ENCODE measurements at regions not wholly inside any gene's neighbourhood (a gene's known extent, or its start where the extent isn't known, plus 50 kb on each side); places are given as distances from the start of the nearest gene placed in this dataset.
A peak's percentile ranks its signal among the peaks of the same experiment; 100 is the strongest.

DNA sequence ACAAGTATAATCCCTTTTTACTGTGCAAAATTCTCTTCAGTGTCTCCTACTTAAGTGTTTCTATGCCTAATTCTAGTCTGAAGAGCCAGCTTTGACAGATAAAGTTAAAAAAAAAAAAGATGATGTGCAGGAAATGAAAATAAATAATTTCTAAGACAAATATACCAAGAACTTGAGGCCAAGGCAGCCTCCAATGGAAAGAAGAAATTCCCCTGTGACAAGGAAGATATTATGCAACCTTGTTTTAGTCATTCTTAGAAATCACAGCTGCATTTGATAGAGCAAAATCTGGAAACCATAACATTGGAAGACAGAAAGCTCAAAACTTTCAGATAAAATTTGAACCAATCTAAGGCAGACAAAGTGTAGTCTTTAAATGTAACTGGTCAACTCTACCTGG is 375.9 kb upstream of the TLE4 start:
- no peak for DNase-seq (ENCODE audit: low spot score)

DNA sequence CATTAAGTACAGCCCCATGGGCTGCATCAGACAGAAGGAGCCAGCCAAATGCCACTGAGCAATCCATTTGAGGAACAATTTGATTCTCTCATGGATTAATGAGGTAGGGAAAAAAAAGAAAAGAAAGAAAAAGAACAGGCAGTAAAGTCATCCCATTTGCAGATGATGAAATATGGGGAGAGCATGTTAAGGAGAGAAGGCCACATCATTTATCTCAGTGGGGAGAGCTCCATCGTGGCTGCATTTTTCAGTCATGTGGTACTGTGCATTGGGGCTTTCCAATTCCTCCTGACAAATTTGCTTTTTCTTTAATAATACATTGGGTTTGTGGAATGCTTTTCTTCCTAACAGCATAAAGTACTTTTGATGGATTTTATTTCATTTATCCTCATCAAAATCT is 375.2 kb upstream of the TLE4 start:
- no peak for DNase-seq (ENCODE audit: low spot score)

DNA sequence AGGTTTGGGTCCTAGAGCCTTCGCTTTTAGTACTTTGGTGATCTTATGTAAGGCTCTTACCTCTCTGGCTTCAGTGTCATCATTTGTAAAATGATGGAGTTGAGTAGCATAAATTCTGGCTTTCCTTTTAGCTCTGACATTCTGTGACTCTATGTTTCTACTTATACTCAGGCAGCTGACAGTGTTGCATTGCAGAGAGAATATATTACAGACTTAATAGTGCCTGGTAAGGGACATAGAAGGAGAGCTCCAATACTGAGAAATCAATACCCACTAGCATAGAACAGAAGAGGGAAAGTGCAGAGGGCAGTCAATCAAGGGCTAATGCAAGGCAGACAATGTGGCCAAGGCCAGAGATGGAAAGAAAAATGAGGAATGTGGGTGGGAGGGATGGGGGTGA is 371.4 kb upstream of the TLE4 start:
- DNase-seq (ENCODE audit: low spot score), result no peak

DNA sequence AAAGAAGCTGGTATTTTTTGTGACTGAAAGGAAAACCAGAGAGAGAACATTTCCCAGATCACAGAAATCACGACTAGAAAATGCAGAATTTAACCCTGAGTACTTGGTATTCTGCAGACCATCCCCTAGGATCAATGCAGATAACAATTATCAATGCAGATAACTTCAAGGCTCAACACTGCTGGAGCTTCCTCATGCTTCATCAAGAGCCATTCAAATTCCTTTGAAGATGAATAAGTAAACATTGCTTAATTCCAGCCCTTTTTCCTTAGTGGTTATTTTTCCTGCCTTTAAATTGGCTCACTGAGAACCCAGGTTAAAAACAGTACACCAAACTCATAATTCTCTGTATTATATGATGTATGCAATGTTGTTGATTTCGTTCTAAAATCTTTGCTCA is 370.1 kb upstream of the TLE4 start:
- DNase-seq (ENCODE audit: low spot score), result no peak

DNA sequence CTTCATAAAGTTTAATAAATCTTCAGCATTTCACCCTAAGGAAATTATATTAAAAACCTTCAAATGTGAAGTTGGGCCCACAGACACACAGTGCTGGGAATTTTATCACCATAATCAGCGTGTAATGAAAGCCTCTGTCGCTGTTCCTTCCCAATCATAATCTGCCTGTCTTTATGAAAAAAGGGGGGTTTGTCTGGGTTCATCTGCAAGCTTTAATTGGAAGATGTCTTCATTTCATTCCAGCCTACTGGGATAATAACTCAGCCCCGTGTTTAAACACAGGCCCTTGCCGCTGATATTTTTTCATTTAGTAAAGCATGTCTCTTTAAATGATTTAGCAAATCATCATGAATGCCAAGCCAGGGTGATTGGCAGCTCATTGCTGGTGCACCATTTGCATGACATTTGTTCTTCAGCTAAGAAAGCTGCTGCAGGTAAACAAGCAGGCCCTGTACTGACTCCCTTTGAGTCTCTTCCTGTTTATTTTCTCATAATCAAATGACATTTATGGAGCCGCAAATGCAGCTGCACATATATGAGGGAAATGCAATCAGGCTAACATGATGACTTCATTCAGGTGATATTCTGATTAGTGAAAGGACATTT is 362.9 kb upstream of the TLE4 start:
- no peak for DNase-seq (ENCODE audit: low spot score)

DNA sequence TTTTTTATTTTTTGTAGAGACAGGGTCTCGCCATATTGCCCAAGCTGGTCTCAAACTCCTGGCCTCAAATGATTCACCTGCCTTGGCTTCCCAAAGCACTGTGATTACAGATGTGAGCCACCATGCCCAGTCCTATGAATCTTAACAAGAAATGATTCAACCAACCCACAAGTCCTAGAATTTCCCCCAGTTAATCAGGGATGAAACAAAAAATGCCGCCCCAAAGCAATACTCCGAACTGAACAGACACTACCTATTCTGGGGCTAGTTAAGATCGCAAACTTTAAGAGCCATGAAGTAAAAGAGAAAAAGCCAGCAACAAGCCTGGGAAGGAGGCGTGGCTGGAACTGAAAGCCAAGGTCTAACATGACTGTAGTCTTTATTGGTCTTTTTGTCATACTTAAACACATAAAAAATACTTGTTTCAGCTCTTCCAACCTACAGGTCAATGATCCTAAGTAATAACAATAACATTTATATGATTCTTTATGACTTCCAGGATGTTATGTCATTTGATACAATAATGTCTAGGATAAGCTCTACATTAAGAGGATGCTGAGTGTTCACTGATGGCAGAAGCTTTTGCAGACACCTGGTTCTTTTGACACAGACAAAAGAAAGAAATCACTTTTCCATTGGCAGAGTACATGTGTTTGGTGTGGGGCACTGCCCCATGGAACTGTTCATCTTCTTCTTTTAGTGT is 361.1 kb upstream of the TLE4 start:
- no peak for DNase-seq (ENCODE audit: low spot score)

DNA sequence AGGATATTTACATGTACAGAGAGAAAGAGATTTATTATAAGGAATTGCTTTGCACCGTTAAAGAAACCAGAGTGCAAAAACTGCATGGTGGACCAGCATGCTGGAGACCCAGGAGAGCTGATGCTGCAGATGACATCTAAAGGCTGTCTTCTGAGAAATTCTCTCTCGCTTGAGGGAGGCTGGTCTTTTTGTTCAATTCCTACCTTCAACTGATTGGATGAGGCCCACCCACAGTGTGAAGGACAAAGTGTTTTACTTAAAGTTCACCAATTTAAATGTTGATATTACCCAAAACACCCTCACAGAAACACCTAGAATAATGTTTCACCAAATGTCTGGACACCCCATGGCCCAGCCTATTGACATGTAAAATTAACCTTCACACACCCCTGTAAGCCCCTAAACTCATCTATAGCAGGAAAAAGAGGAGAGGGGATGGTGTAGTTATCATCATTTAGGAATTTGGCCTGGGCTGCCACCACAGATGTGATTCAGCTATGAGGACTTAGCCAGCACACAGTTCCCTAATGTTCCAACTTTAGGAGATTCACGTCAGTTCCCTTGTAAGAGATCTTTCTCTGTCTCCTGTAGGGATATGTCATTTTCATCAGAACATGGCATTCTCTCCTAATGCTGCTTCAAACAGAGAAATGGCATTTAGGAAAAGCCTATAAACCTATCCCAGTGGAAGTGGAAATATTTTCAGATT is 358.2 kb upstream of the TLE4 start:
- DNase-seq (ENCODE audit: low spot score), result no peak

DNA sequence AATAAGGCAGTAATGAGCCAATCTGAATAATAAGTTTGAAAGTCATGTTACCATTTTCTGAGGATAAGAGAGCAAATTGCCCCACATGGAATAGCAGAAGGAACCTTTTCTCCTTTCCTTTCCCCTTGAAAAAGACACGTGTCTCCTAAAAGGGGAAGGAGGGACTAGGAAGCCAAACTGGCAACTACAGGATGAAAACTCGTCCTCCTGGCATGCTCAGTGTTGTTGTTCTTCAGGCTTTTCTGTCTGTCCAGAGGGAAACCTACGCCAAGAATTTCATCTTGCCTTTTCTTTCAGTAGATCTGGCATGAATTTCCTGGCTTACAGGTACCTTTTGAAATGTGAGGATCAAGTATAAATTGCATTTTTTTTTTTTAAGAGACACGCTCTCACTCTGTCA is 355.9 kb upstream of the TLE4 start:
- DNase-seq (ENCODE audit: low spot score), result no peak

DNA sequence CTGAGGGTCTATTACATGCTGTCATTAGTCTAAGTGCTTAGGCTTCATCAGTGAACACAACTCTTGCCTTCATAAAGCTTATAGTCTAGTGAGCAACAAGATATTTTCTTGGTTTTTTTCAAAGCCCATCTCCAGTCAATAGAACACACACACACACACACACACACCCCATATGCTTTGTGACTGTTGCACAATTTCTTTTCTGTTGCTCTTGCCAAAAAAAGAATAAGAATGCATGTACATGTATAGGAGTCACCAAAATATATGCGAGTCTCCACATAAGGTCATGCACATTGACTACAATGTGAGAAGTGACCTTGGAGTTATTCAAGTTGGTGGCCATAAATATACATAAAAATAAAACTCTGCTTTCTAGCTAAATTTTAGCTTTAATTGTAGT is 351.5 kb upstream of the TLE4 start:
- no peak for DNase-seq (ENCODE audit: low spot score)

DNA sequence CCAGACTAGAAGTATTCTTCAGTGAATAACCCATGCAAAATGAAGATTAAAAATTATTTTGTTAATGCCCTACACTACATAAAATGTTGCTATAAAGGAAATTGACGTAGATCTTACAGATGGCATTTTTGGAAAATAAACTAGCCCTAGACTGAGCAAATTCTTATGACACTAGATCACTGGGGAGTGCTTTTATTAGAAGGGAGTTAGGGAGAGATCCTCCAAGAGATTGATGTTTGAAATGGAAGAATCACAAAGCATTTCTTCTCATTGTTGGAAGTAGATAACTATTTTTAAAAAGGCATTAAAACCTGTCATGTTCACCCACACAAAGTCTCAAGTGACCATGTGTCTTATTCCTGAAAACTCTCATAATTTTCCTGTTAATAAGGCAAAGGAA is 351.1 kb upstream of the TLE4 start:
- no peak for DNase-seq (ENCODE audit: low spot score)

DNA sequence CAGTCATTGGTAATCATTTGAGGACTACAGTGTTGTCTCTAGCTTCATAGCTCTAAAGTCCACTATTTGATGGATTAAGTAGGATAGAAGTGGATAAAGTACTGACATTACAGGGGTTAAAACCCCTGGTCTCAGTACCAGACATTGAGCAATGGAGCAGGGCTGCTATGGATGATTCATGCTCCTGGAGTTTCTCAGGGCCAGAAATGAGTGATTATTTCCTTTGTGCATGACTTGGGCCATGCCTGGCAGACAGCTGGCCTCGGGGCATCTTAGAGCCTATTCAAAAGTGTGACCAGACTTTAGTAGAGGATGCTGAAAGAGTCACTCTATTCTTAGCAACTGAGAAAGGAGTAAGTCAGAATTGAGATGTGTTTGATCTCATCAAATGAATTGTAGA is 350.7 kb upstream of the TLE4 start:
- DNase-seq (ENCODE audit: low spot score), result no peak

DNA sequence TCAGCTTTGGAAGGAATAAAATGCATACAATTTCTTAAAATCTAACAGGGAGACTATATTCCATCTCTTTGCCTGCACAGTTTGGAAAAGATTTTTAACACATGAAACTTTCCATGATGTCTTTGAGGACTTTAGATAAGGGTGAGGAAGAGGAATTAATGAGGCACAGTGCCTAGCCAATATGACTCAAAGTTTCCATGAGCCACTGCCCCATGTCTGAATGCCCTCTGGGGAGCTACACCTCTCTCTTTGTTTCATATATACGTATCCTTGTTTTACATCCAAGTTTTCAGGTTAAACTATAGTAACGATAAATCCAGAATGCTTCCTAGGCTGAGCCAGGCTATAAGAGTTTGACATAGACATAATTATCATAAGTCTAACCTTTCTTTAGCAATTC is 349.3 kb upstream of the TLE4 start:
- DNase-seq (ENCODE audit: low spot score), result no peak

DNA sequence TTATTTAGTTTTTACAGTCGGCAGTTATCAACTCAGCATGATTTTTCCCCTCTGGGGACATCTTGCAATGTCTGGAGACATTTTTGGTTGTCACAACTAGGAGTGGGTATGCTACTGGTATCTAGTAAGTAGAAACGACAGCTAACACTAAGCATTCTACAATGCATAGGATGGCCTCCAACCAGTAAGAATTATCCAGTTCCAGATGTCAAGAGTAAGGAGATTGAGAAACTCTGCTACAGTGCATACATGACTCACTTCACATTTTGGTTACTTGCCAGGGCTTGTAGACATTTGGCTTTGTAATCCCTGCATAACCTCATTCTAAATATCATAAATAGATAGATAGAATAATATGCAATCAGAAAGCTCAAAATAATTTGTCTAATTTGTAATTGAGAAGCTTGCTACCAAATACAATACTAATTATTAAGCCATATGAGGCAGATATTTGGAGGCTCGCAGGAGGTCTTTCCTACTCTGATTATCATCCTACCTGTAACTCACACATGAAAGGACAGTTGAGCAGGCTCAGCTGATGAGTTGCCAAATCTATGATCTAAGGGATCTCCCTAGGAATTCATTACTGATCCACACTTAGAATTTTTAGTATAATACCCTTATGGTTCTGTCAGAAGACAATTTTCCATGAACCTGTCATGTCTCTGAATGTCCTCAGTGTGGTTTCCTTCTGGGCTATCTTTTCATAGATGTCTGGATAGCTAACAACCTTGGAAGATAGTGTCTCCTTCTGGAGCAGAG is 346.9 kb upstream of the TLE4 start:
- no peak for DNase-seq (ENCODE audit: low spot score)

DNA sequence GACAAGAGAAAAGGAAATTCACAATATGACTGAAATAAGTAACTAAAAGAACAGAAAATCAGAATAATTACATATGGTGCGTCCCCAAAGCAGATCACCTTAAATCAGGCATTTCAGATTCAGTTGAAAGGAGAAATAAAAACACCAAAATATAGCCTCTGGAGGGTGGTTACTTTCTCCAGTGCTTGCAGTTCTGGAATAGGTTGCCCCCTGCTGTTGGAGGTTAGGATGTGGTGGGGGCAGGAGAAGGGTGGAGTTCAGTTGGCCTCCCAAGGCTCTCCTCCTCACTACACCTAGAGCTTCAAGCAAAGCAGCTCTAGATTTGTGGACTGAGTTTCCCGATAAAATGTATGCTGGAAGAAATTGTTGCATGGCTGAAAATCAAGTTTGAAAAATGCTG is 338.2 kb upstream of the TLE4 start:
- DNase-seq (ENCODE audit: low spot score), result peak; percentile 21

DNA sequence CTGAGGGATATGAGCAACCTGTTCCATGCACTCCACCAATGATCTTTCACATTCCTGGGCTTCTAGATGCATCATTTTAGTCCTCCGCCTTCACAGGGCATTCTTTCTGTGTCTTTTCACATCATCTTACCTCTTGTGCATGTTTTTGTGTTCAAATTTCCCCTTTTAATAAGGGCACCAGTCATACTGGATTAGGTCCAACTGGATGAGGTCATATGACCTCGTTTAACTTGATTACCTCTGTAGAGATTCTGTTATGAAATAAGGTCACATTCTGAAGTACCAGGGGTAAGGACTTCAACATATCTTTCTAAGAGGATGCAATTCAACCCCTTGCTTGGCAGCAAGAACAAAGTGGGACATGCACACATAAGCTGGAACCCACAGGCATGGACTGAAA is 335.3 kb upstream of the TLE4 start:
- DNase-seq (ENCODE audit: low spot score), result no peak

DNA sequence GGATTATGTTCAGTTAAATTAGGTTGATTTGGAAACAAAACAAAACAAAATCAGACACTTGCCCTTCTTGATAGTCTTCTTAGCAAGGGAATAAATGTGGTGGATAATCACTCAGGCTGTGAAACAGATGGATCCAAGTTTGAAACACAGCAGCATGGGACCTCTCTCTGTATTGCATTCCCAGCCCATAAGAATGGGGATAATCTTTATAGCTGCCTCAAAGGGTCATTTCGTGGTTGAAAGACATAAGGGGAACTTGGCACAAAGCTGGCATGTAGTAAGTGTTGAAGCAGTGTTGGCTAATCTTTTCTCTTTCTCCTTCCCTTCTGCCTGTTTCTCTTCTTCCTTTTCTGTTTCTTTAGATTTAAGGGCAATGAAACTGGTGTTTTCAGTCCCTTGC is 333.9 kb upstream of the TLE4 start:
- no peak for DNase-seq (ENCODE audit: low spot score)

DNA sequence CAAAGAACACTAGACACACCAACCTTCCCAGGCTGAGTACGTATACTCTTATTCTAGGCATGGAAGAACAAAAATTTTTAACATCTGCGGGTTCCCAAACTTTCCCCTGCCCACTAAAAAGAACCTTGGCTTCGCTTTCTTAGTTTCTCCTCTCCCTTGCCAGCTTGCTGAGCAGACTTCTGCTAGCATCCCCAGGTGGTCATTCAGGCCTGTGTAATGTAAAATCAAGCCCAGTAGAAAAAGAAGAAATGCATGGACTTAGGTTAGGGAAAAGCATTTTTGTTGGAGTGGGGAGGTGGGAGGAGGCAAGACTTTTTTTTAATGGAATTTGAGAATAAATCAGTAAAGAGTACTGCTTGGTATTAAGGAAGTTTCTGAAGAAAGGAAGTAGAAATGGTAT is 331.0 kb upstream of the TLE4 start:
- DNase-seq (ENCODE audit: low spot score), result no peak

DNA sequence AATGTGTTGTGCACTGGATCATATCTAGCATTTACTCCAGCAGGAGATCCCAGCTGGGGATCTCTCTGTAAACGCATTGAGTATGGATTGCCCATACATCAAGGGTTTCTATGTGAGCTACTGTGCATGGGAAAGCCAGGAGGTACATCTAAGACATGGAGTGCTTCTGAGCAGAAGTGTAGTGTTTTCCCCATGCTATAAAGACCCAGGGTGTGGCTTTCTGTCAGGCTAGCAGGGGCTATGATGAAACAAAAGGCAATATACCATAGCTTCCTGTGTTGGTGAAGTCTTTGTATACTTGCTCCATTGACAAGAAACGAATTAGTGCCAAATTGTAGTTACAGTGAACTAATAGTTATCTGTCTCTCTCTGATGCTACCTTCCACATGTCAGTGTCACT is 329.3 kb upstream of the TLE4 start:
- DNase-seq (ENCODE audit: low spot score), result no peak

DNA sequence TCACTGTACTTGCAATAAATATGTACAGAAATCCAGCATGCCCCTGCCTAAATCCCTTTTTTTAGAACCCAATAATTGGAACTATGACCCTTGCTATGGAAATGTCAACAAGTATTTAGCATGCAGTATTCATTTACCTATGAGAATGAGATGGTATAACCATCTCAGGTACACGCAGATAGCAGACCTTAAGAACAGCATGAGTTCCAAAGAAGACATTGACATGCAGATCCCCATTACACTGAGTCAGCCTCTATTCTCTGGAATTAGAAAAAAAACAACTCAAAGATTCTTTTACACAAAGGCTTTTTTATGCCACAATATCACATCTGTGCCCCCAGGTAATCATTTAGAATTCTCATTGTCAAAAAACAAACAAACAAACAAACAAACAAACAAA is 325.6 kb upstream of the TLE4 start:
- no peak for DNase-seq (ENCODE audit: low spot score)

DNA sequence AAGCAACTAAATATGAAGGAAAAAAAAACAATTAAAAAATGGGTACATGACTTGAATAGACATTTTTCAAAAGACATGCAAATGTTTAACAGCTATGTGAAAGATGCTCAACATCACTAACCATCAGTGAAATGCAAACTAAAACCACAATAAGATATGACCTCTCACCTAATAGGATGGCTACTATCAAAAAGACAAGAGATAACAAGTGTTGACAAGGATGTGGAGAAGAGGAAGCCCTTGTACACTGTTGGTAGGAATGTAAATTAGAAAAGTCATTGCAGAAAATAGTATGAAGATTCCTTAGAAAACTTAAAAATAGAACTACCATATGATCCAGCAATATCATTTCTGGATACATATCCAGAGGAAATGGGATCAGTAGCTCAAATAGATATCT is 324.7 kb upstream of the TLE4 start:
- no peak for DNase-seq (ENCODE audit: low spot score)

DNA sequence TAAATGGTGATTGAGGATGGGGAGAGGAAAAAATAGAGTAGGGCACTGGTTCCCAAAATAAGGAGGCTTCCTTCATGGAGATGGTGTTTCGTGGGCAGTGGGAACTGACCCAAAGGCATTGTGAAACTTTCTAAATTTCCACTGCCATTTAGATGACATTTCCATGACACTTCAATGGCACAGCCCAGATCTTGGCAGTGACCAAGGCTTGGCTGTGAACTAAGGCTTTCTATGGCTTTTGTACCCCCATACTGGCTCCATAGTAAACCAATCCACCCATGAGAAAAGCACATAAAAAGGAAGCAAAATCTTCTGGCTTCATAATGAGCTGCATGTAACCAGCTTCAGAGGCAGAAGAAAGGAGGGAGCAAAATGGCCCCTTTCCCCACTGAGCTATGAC is 321.0 kb upstream of the TLE4 start:
- no peak for DNase-seq (ENCODE audit: low spot score)

DNA sequence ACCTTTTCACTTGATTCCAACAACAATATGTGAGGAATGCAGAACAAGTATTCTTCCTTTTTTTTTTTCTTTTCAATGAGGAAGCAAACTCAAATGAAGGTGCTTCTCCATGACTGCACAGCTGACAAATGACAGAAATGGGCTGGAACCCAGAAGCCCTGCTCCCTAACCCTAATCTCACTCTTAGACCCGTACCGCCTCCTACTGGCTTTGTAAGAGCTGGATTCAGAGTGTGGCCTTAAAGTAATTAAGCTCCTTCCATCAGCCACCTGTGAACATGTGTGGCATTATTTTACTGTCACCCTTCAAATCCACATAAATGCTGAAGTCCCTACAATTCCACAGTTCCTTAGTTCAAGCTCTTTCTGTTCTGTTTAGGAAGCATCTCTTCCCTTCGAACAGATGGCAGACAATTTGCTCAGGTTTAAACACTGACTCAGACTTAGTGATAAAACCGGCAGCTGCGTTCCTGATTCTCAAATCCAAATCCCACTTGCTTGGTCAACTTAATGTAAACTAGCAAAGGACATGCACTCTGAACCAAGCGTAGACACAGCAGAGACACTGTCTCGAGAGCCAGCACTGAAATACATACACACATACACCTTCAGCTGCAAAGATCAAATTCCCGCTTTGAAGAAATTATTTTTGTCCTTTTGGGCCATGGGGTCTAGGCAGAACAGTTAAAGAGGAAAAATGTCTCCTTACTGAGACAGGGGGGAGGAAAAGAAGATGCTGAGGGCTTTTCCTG is 316.7 kb upstream of the TLE4 start:
- peak; percentile 36 for DNase-seq (ENCODE audit: low spot score)
